ENCODE measurements at regions not wholly inside any gene's neighbourhood (a gene's known extent, or its start where the extent isn't known, plus 50 kb on each side); places are given as distances from the start of the nearest gene placed in this dataset.

GRCh38 chr1:60470246-60470645 is 396.7 kb upstream of the C1orf87 start:
- no peaks in the 10 kb centered on the region for H3K36me3 ChIP-seq

GRCh38 chr1:60463786-60464185 is 390.2 kb upstream of the C1orf87 start:
- Histone ChIP-seq H3K27ac (no peak overlapping the region), H3K9me3 (no peaks in the 10 kb centered on the region), H3K4me1 (no peaks in the 10 kb centered on the region), H3K27me3 (no peaks in the 10 kb centered on the region), H3K36me3 (no peaks in the 10 kb centered on the region), H3K4me3 (no peak overlapping the region)
- intact Hi-C loops (cut with DNase I; ENCODE audit: low total_unique reads), result no loop called here
- DNase-seq, result no peak
- no peak for TF ChIP-seq POLR2A (IDR thresholded peaks at IDR 0.05)
- TF ChIP-seq, protein P1, sequence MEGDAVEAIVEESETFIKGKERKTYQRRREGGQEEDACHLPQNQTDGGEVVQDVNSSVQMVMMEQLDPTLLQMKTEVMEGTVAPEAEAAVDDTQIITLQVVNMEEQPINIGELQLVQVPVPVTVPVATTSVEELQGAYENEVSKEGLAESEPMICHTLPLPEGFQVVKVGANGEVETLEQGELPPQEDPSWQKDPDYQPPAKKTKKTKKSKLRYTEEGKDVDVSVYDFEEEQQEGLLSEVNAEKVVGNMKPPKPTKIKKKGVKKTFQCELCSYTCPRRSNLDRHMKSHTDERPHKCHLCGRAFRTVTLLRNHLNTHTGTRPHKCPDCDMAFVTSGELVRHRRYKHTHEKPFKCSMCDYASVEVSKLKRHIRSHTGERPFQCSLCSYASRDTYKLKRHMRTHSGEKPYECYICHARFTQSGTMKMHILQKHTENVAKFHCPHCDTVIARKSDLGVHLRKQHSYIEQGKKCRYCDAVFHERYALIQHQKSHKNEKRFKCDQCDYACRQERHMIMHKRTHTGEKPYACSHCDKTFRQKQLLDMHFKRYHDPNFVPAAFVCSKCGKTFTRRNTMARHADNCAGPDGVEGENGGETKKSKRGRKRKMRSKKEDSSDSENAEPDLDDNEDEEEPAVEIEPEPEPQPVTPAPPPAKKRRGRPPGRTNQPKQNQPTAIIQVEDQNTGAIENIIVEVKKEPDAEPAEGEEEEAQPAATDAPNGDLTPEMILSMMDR (IDR thresholded peaks at IDR 0.05), result no peak

More at GRCh38 chr1:60470246-60470645, 396.7 kb upstream of the C1orf87 start:
- Histone ChIP-seq H3K27ac (no peak overlapping the region), H3K4me3 (no peak overlapping the region), H3K9me3 (no peaks in the 10 kb centered on the region), H3K4me1 (no peaks in the 10 kb centered on the region), H3K27me3 (no peaks in the 10 kb centered on the region)
- TF ChIP-seq, protein P1 (IDR thresholded peaks at IDR 0.05), result no peak
- TF ChIP-seq POLR2A (IDR thresholded peaks at IDR 0.05), result no peak
- no peak for DNase-seq
- intact Hi-C loops (cut with DNase I; ENCODE audit: low total_unique reads), result no loop called here

- H3K27ac ChIP-seq, result no peak overlapping the region
These were observed 389.6 kb upstream of the C1orf87 start for GRCh38 chr1:60463146-60463545.

DNA sequence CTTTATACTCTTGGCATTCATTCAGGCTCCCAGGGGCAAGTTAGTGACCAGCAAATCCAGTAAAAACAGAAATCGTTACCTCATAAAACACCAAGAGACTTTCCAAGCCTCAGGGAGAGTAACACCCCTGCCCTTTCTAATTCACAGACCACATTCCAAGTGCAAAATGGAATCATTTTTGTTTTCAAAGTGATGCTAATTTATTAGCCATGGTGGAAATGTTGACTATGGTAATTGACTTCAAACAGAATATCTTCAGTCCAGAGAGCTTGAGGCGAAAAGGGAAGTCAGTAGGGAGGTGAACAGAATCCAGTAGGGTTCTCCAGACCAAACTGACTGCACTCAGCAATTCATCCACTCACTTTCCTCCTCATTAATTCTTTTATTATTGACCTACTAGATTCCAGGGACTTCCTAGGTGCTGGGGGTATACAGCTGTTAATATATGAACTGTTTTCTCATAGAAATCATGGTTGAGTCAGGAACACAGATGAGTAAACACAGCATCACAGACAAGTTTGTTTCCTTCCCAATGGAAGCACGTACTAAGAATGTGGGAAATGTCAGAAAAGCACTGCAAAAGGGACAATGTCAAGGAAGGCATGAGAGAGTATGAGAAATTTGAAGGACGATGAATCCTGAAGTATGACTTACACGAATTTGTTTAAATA is 388.5 kb upstream of the C1orf87 start:
- TF ChIP-seq POLR2A (IDR thresholded peaks at IDR 0.05), result no peak
- TF ChIP-seq, protein P1 (IDR thresholded peaks at IDR 0.05), result no peak
- Histone ChIP-seq H3K9me3 (no peaks in the 10 kb centered on the region), H3K4me1 (no peaks in the 10 kb centered on the region), H3K4me3 (no peak overlapping the region), H3K27ac (no peak overlapping the region), H3K36me3 (no peaks in the 10 kb centered on the region), H3K27me3 (no peaks in the 10 kb centered on the region)
- intact Hi-C loops (cut with DNase I; ENCODE audit: low total_unique reads), result no loop called here
- no peak for DNase-seq

More at GRCh38 chr1:60463146-60463545, 389.6 kb upstream of the C1orf87 start:
- H3K4me1 ChIP-seq, result no peaks in the 10 kb centered on the region
- TF ChIP-seq POLR2A (IDR thresholded peaks at IDR 0.05), result no peak
- TF ChIP-seq, protein P1 (IDR thresholded peaks at IDR 0.05), result no peak
- intact Hi-C loops (cut with DNase I; ENCODE audit: low total_unique reads), result no loop called here
- no peak overlapping the region for H3K4me3 ChIP-seq
- no peaks in the 10 kb centered on the region for H3K9me3 ChIP-seq
- DNase-seq, result no peak
- no peaks in the 10 kb centered on the region for H3K27me3 ChIP-seq
- no peaks in the 10 kb centered on the region for H3K36me3 ChIP-seq

- Histone ChIP-seq H3K4me1 (no peaks in the 10 kb centered on the region), H3K4me3 (no peak overlapping the region), H3K9me3 (peaks cover 0 to 4% of the 10 kb centered on the region in 2 donors), H3K27ac (no peak overlapping the region), H3K27me3 (no peaks in the 10 kb centered on the region), H3K36me3 (no peaks in the 10 kb centered on the region)
- TF ChIP-seq POLR2A (IDR thresholded peaks at IDR 0.05), result no peak
- TF ChIP-seq, protein P1 (IDR thresholded peaks at IDR 0.05), result no peak
- no peak for DNase-seq
- intact Hi-C loops (cut with DNase I; ENCODE audit: low total_unique reads), result no loop called here
These were observed 384.5 kb upstream of the C1orf87 start for GRCh38 chr1:60458111-60458510.
